ENCODE measurements at regions not wholly inside any gene's neighbourhood (a gene's known extent, or its start where the extent isn't known, plus 50 kb on each side); places are given as distances from the start of the nearest gene placed in this dataset.

DNA sequence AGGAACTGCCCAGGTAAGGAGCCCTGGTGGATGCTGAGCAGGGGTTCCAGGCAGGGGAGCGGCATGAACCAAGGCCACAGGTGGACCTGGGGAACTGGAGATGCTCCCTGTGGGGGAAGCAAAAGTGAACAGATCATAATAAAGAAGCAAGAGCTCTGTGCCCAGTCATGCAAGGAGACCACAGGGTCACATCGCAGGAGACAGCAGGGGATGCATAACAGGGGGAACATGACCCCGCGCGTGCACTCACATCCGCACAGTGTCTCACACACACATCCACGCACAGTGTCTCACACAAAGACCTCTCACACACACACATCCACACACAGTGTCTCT is 473.3 kb upstream of the HS6ST1 start:
- no peaks in the 10 kb centered on the region for H3K4me1 ChIP-seq (ENCODE audit: control insufficient read depth in 4 of 4, insufficient read depth in 4 of 4, low read length in 3 of 4)
- no peaks in the 10 kb centered on the region for H3K36me3 ChIP-seq (ENCODE audit: control insufficient read depth in 4 of 4, insufficient read depth in 3 of 4, low read depth in 1 of 4, low read length in 3 of 4)
- no peak overlapping the region for H3K4me3 ChIP-seq (ENCODE audit: low read depth in 1 of 3, low read length in 3 of 3)
- no peak overlapping the region for H3K27ac ChIP-seq (ENCODE audit: low read depth in 1 of 2, low read length in 2 of 2)
- no peaks in the 10 kb centered on the region for H3K9me3 ChIP-seq (ENCODE audit: control insufficient read depth in 4 of 4, low read length in 3 of 4)
- WGBS, result 82% methylated on average over 7 of the region's 7 CpGs
- no peaks in the 10 kb centered on the region for H3K27me3 ChIP-seq (ENCODE audit: control insufficient read depth in 4 of 4, insufficient read depth in 4 of 4, low read length in 3 of 4)
- H3K9ac ChIP-seq (ENCODE audit: low read depth in 1 of 2, low read length in 2 of 2), result no peak overlapping the region
- DNase-seq (ENCODE audit: low spot score), result no peak
- TF ChIP-seq YY1 (IDR thresholded peaks at IDR 0.05), result no peak
- no peak for TF ChIP-seq RXRA (IDR thresholded peaks at IDR 0.05)
- no peak for TF ChIP-seq FOXA1 (IDR thresholded peaks at IDR 0.05)
- no peak for TF ChIP-seq JUND (IDR thresholded peaks at IDR 0.05)
- TF ChIP-seq, protein P1, sequence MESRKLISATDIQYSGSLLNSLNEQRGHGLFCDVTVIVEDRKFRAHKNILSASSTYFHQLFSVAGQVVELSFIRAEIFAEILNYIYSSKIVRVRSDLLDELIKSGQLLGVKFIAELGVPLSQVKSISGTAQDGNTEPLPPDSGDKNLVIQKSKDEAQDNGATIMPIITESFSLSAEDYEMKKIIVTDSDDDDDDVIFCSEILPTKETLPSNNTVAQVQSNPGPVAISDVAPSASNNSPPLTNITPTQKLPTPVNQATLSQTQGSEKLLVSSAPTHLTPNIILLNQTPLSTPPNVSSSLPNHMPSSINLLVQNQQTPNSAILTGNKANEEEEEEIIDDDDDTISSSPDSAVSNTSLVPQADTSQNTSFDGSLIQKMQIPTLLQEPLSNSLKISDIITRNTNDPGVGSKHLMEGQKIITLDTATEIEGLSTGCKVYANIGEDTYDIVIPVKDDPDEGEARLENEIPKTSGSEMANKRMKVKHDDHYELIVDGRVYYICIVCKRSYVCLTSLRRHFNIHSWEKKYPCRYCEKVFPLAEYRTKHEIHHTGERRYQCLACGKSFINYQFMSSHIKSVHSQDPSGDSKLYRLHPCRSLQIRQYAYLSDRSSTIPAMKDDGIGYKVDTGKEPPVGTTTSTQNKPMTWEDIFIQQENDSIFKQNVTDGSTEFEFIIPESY (IDR thresholded peaks at IDR 0.05), result no peak
- TF ChIP-seq RAD21 (IDR thresholded peaks at IDR 0.05), result no peak
- TF ChIP-seq, protein P2, sequence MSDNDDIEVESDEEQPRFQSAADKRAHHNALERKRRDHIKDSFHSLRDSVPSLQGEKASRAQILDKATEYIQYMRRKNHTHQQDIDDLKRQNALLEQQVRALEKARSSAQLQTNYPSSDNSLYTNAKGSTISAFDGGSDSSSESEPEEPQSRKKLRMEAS (IDR thresholded peaks at IDR 0.05), result no peak
- TF ChIP-seq, protein P3, sequence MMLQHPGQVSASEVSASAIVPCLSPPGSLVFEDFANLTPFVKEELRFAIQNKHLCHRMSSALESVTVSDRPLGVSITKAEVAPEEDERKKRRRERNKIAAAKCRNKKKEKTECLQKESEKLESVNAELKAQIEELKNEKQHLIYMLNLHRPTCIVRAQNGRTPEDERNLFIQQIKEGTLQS (IDR thresholded peaks at IDR 0.05), result no peak
- no peak for TF ChIP-seq HNF4A (conservative IDR thresholded peaks at IDR 0.05)
- TF ChIP-seq FOXA2 (IDR thresholded peaks at IDR 0.05), result no peak
- no peak for TF ChIP-seq SP1 (IDR thresholded peaks at IDR 0.05)
- TF ChIP-seq, protein P4, sequence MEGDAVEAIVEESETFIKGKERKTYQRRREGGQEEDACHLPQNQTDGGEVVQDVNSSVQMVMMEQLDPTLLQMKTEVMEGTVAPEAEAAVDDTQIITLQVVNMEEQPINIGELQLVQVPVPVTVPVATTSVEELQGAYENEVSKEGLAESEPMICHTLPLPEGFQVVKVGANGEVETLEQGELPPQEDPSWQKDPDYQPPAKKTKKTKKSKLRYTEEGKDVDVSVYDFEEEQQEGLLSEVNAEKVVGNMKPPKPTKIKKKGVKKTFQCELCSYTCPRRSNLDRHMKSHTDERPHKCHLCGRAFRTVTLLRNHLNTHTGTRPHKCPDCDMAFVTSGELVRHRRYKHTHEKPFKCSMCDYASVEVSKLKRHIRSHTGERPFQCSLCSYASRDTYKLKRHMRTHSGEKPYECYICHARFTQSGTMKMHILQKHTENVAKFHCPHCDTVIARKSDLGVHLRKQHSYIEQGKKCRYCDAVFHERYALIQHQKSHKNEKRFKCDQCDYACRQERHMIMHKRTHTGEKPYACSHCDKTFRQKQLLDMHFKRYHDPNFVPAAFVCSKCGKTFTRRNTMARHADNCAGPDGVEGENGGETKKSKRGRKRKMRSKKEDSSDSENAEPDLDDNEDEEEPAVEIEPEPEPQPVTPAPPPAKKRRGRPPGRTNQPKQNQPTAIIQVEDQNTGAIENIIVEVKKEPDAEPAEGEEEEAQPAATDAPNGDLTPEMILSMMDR (IDR thresholded peaks at IDR 0.05; ENCODE audit: low read depth, low read length, missing input control), result no peak
- TF ChIP-seq NR2F2 (IDR thresholded peaks at IDR 0.05), result no peak
- TF ChIP-seq GABPA (IDR thresholded peaks at IDR 0.05 in 1 of 2, conservative IDR thresholded peaks at IDR 0.05 in 1 of 2), result no peak
- TF ChIP-seq HNF4G (IDR thresholded peaks at IDR 0.05), result no peak
- TF ChIP-seq, protein P5, sequence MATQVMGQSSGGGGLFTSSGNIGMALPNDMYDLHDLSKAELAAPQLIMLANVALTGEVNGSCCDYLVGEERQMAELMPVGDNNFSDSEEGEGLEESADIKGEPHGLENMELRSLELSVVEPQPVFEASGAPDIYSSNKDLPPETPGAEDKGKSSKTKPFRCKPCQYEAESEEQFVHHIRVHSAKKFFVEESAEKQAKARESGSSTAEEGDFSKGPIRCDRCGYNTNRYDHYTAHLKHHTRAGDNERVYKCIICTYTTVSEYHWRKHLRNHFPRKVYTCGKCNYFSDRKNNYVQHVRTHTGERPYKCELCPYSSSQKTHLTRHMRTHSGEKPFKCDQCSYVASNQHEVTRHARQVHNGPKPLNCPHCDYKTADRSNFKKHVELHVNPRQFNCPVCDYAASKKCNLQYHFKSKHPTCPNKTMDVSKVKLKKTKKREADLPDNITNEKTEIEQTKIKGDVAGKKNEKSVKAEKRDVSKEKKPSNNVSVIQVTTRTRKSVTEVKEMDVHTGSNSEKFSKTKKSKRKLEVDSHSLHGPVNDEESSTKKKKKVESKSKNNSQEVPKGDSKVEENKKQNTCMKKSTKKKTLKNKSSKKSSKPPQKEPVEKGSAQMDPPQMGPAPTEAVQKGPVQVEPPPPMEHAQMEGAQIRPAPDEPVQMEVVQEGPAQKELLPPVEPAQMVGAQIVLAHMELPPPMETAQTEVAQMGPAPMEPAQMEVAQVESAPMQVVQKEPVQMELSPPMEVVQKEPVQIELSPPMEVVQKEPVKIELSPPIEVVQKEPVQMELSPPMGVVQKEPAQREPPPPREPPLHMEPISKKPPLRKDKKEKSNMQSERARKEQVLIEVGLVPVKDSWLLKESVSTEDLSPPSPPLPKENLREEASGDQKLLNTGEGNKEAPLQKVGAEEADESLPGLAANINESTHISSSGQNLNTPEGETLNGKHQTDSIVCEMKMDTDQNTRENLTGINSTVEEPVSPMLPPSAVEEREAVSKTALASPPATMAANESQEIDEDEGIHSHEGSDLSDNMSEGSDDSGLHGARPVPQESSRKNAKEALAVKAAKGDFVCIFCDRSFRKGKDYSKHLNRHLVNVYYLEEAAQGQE (IDR thresholded peaks at IDR 0.05), result no peak
- no peak for TF ChIP-seq EGR1 (IDR thresholded peaks at IDR 0.05; ENCODE audit: low read depth in 2 of 2)
- TF ChIP-seq TAF1 (conservative IDR thresholded peaks at IDR 0.05), result no peak

All from liver (tissue), 8 donors.